Thyroid gland (tissue), 4 donors: ENCODE measurements at regions not wholly inside any gene's neighbourhood (a gene's known extent, or its start where the extent isn't known, plus 50 kb on each side); places are given as distances from the start of the nearest gene placed in this dataset.

ENCODE experiments used
- DNase-seq, 2 donors: peaks; one replicate each; pipeline ENCODE4 v3.0.0-alpha.2; 2019
- H3K27ac ChIP-seq, 3 donors: fragments of 200-600 bp; sonication (generic); 1 replicate in 2 of 3; 2 replicates in 1 of 3; pipeline ENCODE4 v1.5.1; 2016 to 2019; ENCODE audit warnings: mild to moderate bottlenecking in 1 of 3, moderate library complexity in 1 of 3
- H3K27me3 ChIP-seq: fragments of 200-600 bp; sonication (generic); one replicate; pipeline ENCODE4 v1.5.1; 2019
- H3K36me3 ChIP-seq, 2 donors: fragments of 200-600 bp; sonication (generic); one replicate each; pipeline ENCODE4 v1.5.1; 2016 to 2019
- H3K4me1 ChIP-seq, 2 donors: fragments of 200-600 bp; sonication (generic); one replicate each; pipeline ENCODE4 v1.5.1; 2017 to 2019
- H3K4me3 ChIP-seq, 3 donors: fragments of 200-600 bp; sonication (generic); replicated peaks in 1 of 3; 1 replicate in 2 of 3; 2 replicates in 1 of 3; pipeline ENCODE4 v1.5.1; 2016; ENCODE audit warnings: mild to moderate bottlenecking in 1 of 3
- H3K9me3 ChIP-seq: fragments of 200-600 bp; sonication (generic); one replicate; pipeline ENCODE4 v1.5.1; 2017
- POLR2A ChIP-seq, 2 donors: fragments of 450-650 bp; IDR thresholded peaks; one replicate each; pipeline ENCODE4 v1.6.1; 2017; ENCODE audit warnings: antibody characterized with exemption in 2 of 2, mild to moderate bottlenecking in 2 of 2, moderate library complexity in 1 of 2
- WGBS, 2 donors: methylation state at CpG; one replicate each; pipeline ENCODE4 v1.1.5; 2017; 5-methylcytosine and 5-hydroxymethylcytosine counted together
- intact Hi-C: fragments of 100-400 bp; cut with DNase I; formaldehyde crosslinking; loops from one replicate; pipeline ENCODE4 v1.15.1; 2023
- TF ChIP-seq, protein P1 (sequence below), 6 experiments: fragments of 200-600 bp in 3 of 6; fragments of 450-650 bp in 3 of 6; sonication (generic) in 3 of 6; IDR thresholded peaks; one replicate each; pipeline ENCODE4 v1.5.1; 2016 to 2019; ENCODE audit warnings: antibody characterized with exemption in 6 of 6, mild to moderate bottlenecking in 2 of 6, inconsistent platforms in 1 of 6, moderate library complexity in 1 of 6

DNA sequence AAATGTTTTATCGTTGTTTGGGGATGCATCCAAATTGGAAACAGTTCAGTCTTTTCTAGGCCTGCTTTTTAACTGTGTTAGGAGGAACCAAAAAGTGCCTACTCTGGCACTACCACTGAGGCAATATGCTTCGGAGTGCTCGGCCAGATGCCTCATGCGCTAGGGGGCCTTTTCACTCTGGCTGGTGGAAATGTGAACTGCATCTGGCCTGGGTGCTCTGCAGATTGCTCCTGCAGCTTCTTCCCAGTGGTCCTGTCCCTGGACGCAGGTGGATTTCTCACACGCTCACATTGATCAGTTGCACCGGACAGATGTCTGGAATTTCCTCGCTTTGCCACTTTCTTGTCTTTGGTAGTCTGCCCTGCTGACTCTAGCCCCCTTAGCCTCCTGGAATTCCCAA, 330.2 kb upstream of the FMN2 start:
- no peak overlapping the region for H3K27ac ChIP-seq
- no peak for DNase-seq
- intact Hi-C loops = no loop called here
- H3K27me3 ChIP-seq = no peaks in the 10 kb centered on the region
- no peak overlapping the region for H3K4me3 ChIP-seq
- no peaks in the 10 kb centered on the region for H3K36me3 ChIP-seq
- TF ChIP-seq POLR2A (IDR thresholded peaks at IDR 0.05) = no peak
- TF ChIP-seq, protein P1, sequence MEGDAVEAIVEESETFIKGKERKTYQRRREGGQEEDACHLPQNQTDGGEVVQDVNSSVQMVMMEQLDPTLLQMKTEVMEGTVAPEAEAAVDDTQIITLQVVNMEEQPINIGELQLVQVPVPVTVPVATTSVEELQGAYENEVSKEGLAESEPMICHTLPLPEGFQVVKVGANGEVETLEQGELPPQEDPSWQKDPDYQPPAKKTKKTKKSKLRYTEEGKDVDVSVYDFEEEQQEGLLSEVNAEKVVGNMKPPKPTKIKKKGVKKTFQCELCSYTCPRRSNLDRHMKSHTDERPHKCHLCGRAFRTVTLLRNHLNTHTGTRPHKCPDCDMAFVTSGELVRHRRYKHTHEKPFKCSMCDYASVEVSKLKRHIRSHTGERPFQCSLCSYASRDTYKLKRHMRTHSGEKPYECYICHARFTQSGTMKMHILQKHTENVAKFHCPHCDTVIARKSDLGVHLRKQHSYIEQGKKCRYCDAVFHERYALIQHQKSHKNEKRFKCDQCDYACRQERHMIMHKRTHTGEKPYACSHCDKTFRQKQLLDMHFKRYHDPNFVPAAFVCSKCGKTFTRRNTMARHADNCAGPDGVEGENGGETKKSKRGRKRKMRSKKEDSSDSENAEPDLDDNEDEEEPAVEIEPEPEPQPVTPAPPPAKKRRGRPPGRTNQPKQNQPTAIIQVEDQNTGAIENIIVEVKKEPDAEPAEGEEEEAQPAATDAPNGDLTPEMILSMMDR (IDR thresholded peaks at IDR 0.05) = no peak
- no peaks in the 10 kb centered on the region for H3K9me3 ChIP-seq
- 93% methylated on average over 8 of the region's 8 CpGs for WGBS, 2 donors
- no peaks in the 10 kb centered on the region for H3K4me1 ChIP-seq

DNA sequence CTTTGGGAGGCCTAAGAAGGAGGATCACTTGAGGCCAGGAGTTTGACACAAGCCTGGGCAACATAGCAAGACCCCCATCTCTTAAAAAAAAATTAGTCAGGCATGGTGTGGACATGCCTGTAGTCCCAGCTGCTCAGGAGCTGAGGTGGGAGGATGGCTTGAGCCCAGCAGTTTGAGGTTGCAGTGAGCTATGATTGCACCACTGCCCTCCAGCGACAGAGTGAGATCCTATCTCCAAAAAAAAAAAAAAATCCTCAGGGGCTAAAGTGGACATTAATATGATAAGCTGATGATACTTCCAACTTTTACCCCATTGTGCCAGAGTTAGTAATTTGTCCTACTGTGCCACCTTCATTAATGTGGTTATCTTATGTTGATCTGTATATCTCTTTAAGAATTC, 327.8 kb upstream of the FMN2 start:
- H3K9me3 ChIP-seq = no peaks in the 10 kb centered on the region
- WGBS, 2 donors = 59 to 79% methylated on average over 1 of the region's 1 CpG
- no peaks in the 10 kb centered on the region for H3K4me1 ChIP-seq
- H3K27ac ChIP-seq = no peak overlapping the region
- no peaks in the 10 kb centered on the region for H3K27me3 ChIP-seq
- no peak overlapping the region for H3K4me3 ChIP-seq
- DNase-seq = no peak
- no peaks in the 10 kb centered on the region for H3K36me3 ChIP-seq
- TF ChIP-seq, protein P1 (IDR thresholded peaks at IDR 0.05) = no peak
- TF ChIP-seq POLR2A (IDR thresholded peaks at IDR 0.05) = no peak
- intact Hi-C loops = no loop called here

DNA sequence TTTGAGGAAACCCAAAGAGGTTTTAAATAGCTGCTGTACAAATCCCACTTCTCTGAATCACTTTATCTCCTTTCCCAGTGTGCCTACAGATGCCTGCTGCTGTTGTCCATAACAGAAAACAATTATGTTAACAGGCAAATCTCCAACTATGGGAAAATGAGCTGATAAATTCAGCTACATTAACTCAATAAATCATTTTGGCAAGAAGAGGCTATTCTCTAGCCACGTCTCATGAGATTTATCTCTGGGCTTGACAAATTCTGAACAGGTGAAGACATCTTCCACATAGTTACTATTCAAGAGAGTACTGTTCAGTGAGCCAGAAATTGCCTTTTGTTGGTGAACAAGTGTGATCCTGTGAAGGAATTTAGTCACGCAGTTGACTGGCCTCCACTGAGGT, 327.1 kb upstream of the FMN2 start:
- no peak overlapping the region for H3K27ac ChIP-seq
- WGBS, 2 donors = 83 to 89% methylated on average over 2 of the region's 2 CpGs

DNA sequence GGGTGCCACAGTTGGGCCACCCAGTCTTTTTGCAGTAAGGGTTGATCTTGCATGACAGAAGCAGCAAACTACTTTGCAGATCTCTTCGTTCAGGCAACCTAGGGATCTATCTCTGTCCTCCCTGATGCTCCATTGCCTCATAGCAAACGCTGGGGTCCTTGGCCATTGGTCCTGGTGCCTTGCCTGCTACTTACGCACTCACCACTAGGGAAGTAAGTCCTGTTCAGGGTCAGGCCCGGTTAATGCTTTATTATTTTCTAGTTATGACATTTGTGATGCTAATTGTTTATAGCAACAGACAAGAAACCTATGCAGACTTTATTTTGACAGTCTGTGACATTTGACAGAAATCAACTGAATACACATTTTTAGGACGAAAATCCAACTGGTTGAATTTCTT, 326.5 kb upstream of the FMN2 start:
- no peaks in the 10 kb centered on the region for H3K36me3 ChIP-seq
- H3K27me3 ChIP-seq = no peaks in the 10 kb centered on the region
- H3K27ac ChIP-seq = no peak overlapping the region
- TF ChIP-seq, protein P1 (IDR thresholded peaks at IDR 0.05) = no peak
- TF ChIP-seq POLR2A (IDR thresholded peaks at IDR 0.05) = no peak
- intact Hi-C loops = no loop called here
- H3K4me1 ChIP-seq = no peaks in the 10 kb centered on the region
- no peak overlapping the region for H3K4me3 ChIP-seq
- 88 to 92% methylated on average over 5 of the region's 5 CpGs for WGBS, 2 donors
- no peak for DNase-seq
- no peaks in the 10 kb centered on the region for H3K9me3 ChIP-seq

More for the DNA sequence above, 327.1 kb upstream of the FMN2 start:
- Histone ChIP-seq H3K27me3 (no peaks in the 10 kb centered on the region), H3K9me3 (no peaks in the 10 kb centered on the region), H3K4me3 (no peak overlapping the region), H3K36me3 (no peaks in the 10 kb centered on the region), H3K4me1 (no peaks in the 10 kb centered on the region)
- DNase-seq = no peak
- TF ChIP-seq, protein P1 (IDR thresholded peaks at IDR 0.05) = no peak
- TF ChIP-seq POLR2A (IDR thresholded peaks at IDR 0.05) = no peak
- intact Hi-C loops = no loop called here

DNA sequence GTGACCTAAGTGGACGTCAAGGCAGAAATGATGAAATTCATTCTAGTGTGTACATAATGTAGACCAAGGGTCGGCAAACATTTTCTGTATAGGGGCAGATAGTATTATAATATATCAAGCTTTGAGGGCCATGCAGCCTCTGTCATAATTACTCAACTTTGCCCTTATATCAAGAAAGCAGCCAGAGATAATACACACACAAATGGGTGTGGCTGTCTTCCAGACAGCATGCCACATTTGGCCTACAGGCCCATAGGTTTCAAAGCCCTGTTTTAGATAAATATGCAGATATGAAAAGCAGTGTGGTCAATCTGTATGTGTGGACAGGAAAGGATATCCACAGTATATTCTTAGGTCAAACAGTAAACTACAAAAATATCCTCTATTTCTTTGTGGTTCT, 320.1 kb upstream of the FMN2 start:
- H3K4me3 ChIP-seq = no peak overlapping the region
- 92 to 94% methylated on average over 2 of the region's 2 CpGs for WGBS, 2 donors

More for the DNA sequence above, 320.1 kb upstream of the FMN2 start:
- no peaks in the 10 kb centered on the region for H3K4me1 ChIP-seq
- no peak overlapping the region for H3K27ac ChIP-seq
- no peaks in the 10 kb centered on the region for H3K9me3 ChIP-seq
- intact Hi-C loops = no loop called here
- no peaks in the 10 kb centered on the region for H3K36me3 ChIP-seq
- H3K27me3 ChIP-seq = no peaks in the 10 kb centered on the region
- no peak for DNase-seq
- TF ChIP-seq POLR2A (IDR thresholded peaks at IDR 0.05) = no peak
- TF ChIP-seq, protein P1 (IDR thresholded peaks at IDR 0.05) = no peak
